ENCODE measurements at regions not wholly inside any gene's neighbourhood (a gene's known extent, or its start where the extent isn't known, plus 50 kb on each side); places are given as distances from the start of the nearest gene placed in this dataset.

- WGBS: 93% methylated on average over 15 of the region's 15 CpGs
- H3K4me1 ChIP-seq (ENCODE audit: control insufficient read depth in 4 of 4, insufficient read depth in 4 of 4, low read length in 3 of 4): peaks cover 2 to 5% (median 3%) of the 10 kb centered on the region in 4 donors
- H3K36me3 ChIP-seq (ENCODE audit: control insufficient read depth in 4 of 4, insufficient read depth in 3 of 4, low read depth in 1 of 4, low read length in 3 of 4): no peaks in the 10 kb centered on the region
- DNase-seq (ENCODE audit: low spot score): no peak
- H3K9ac ChIP-seq (ENCODE audit: low read depth in 1 of 2, low read length in 2 of 2): no peak overlapping the region
- no peaks in the 10 kb centered on the region for H3K27me3 ChIP-seq (ENCODE audit: control insufficient read depth in 4 of 4, insufficient read depth in 4 of 4, low read length in 3 of 4)
- TF ChIP-seq FOXA1 (IDR thresholded peaks at IDR 0.05) (no peak), MAX (IDR thresholded peaks at IDR 0.05) (no peak), FOXA2 (IDR thresholded peaks at IDR 0.05) (no peak), HNF4A (conservative IDR thresholded peaks at IDR 0.05) (no peak), JUND (IDR thresholded peaks at IDR 0.05) (no peak), HNF4G (IDR thresholded peaks at IDR 0.05) (no peak), RXRA (IDR thresholded peaks at IDR 0.05) (no peak), RAD21 (IDR thresholded peaks at IDR 0.05) (no peak), TAF1 (conservative IDR thresholded peaks at IDR 0.05) (no peak), ZBTB33 (IDR thresholded peaks at IDR 0.05) (no peak), NR2F2 (IDR thresholded peaks at IDR 0.05) (no peak), YY1 (IDR thresholded peaks at IDR 0.05) (no peak), EGR1 (IDR thresholded peaks at IDR 0.05; ENCODE audit: low read depth in 2 of 2) (no peak), REST (IDR thresholded peaks at IDR 0.05) (no peak), CTCF (IDR thresholded peaks at IDR 0.05; ENCODE audit: low read depth, low read length, missing input control) (no peak), ATF3 (IDR thresholded peaks at IDR 0.05) (no peak)
- no peak overlapping the region for H3K4me3 ChIP-seq (ENCODE audit: low read depth in 1 of 3, low read length in 3 of 3)
- no peak overlapping the region for H3K27ac ChIP-seq (ENCODE audit: low read depth in 1 of 2, low read length in 2 of 2)
- no peaks in the 10 kb centered on the region for H3K9me3 ChIP-seq (ENCODE audit: control insufficient read depth in 4 of 4, low read length in 3 of 4)
These were observed 282.1 kb upstream of the HS6ST1 start for GRCh38 chr2:128600581-128601297.

All from liver (tissue), 8 donors.